IMR-90 (cell line): ENCODE measurements at regions not wholly inside any gene's neighbourhood (a gene's known extent, or its start where the extent isn't known, plus 50 kb on each side); places are given as distances from the start of the nearest gene placed in this dataset.

ENCODE experiments used
- ATAC-seq: fragments of 200-7000 bp; cut with Tn5 transposase; 2 replicates; pipeline ENCODE4 v1.9.1; 2020; ENCODE audit warnings: low read depth, mild to moderate bottlenecking, moderate library complexity
- BruUV-seq: library from RNA; stranded (reverse); fragments of 400-500 nt; replicated peaks from 2 replicates; lab custom pipeline; 2021; lab: Mats Ljungman, UMichigan
- CTCF ChIA-PET: fragments of 300-600 bp; formaldehyde crosslinking; extraction: SDS; loops from one replicate; lab custom pipeline; 2021; ENCODE audit warnings: antibody characterized with exemption; lab: Yijun Ruan, JAX
- POLR2A ChIA-PET: fragments of 300-600 bp; sonication (Branson Sonifier 250); formaldehyde crosslinking; loops from one replicate; lab custom pipeline; 2022; ENCODE audit warnings: antibody characterized with exemption; ENCODE audit not compliant: unreplicated experiment; lab: Charles Lee
- DNase-seq: peaks from one replicate; pipeline ENCODE4 v3.0.0; 2013
- H2AFZ ChIP-seq: replicated peaks from 2 replicates; pipeline ENCODE3; 2013; ENCODE audit warnings: low read length, mild to moderate bottlenecking; ENCODE audit not compliant: poor library complexity
- H2AK5ac ChIP-seq: 2 replicates; pipeline ENCODE4 v1.6.1; 2013; ENCODE audit warnings: low read depth, low read length, inconsistent platforms
- H2AK9ac ChIP-seq: replicated peaks from 2 replicates; pipeline ENCODE3; 2013; ENCODE audit warnings: mild to moderate bottlenecking, low read depth, low read length, moderate library complexity; ENCODE audit not compliant: poor library complexity
- H2BK120ac ChIP-seq: 2 replicates; pipeline ENCODE4 v1.6.1; 2013; ENCODE audit warnings: low read depth, low read length, inconsistent platforms
- H2BK15ac ChIP-seq: 3 replicates; pipeline ENCODE4 v1.6.1; 2013; ENCODE audit warnings: low read depth, low read length, inconsistent platforms
- H2BK20ac ChIP-seq: 2 replicates; pipeline ENCODE4 v1.6.1; 2013; ENCODE audit warnings: low read depth, mild to moderate bottlenecking, inconsistent platforms, low read length, moderate library complexity
- H2BK5ac ChIP-seq: 2 replicates; pipeline ENCODE4 v1.6.1; 2013; ENCODE audit warnings: mild to moderate bottlenecking, low read depth, low read length, inconsistent platforms; ENCODE audit not compliant: poor library complexity, severe bottlenecking
- H3K14ac ChIP-seq: replicated peaks from 2 replicates; pipeline ENCODE4 v1.6.1; 2013; ENCODE audit warnings: low read depth, low read length, inconsistent platforms
- H3K18ac ChIP-seq: 2 replicates; pipeline ENCODE4 v1.6.1; 2013; ENCODE audit warnings: low read depth, low read length, control low read depth
- H3K23ac ChIP-seq: 2 replicates; pipeline ENCODE4 v1.6.1; 2013; ENCODE audit warnings: low read depth, low read length, inconsistent platforms
- H3K27ac ChIP-seq: 2 replicates; pipeline ENCODE4 v1.5.1; 2013; ENCODE audit warnings: mild to moderate bottlenecking, control low read depth, low read length; ENCODE audit not compliant: insufficient read depth
- H3K27me3 ChIP-seq: 2 replicates; pipeline ENCODE4 v1.6.1; 2013; ENCODE audit warnings: low read length; ENCODE audit not compliant: control insufficient read depth, insufficient read depth
- H3K36me3 ChIP-seq: 2 replicates; pipeline ENCODE4 v1.6.1; 2013; ENCODE audit warnings: low read length, mixed read lengths; ENCODE audit not compliant: control insufficient read depth, insufficient read depth
- H3K4ac ChIP-seq: 2 replicates; pipeline ENCODE4 v1.6.1; 2013; ENCODE audit warnings: low read depth, low read length, inconsistent platforms
- H3K4me1 ChIP-seq: 2 replicates; pipeline ENCODE4 v1.6.1; 2013; ENCODE audit warnings: low read length, mixed read lengths; ENCODE audit not compliant: control insufficient read depth, insufficient read depth
- H3K4me2 ChIP-seq: 2 replicates; pipeline ENCODE4 v1.6.1; 2013; ENCODE audit warnings: low read depth, mild to moderate bottlenecking, control low read depth, low read length, moderate library complexity
- H3K4me3 ChIP-seq: 2 replicates; pipeline ENCODE4 v1.5.1; 2013; ENCODE audit warnings: low read depth, mild to moderate bottlenecking, control low read depth, low read length, moderate library complexity; ENCODE audit not compliant: insufficient read depth
- H3K56ac ChIP-seq: 2 replicates; pipeline ENCODE4 v1.6.1; 2013; ENCODE audit warnings: low read length, inconsistent platforms; ENCODE audit not compliant: insufficient read depth; ENCODE audit errors: extremely low read depth
- H3K79me1 ChIP-seq, 2 experiments: 2 replicates each; pipeline ENCODE4 v1.6.1; 2013; ENCODE audit warnings: low read length in 2 of 2, inconsistent platforms in 1 of 2, low read depth in 1 of 2
- H3K9ac ChIP-seq: 2 replicates; pipeline ENCODE4 v1.6.1; 2013; ENCODE audit warnings: low read depth, low read length, control low read depth
- H3K9me1 ChIP-seq: 2 replicates; pipeline ENCODE4 v1.6.1; 2013; ENCODE audit warnings: low read length, inconsistent platforms; ENCODE audit not compliant: insufficient read depth
- H3K9me3 ChIP-seq: 2 replicates; pipeline ENCODE4 v1.6.1; 2013; ENCODE audit warnings: low read length; ENCODE audit not compliant: control insufficient read depth, insufficient read depth
- H4K20me1 ChIP-seq: 2 replicates; pipeline ENCODE4 v1.6.1; 2013; ENCODE audit warnings: low read length, inconsistent platforms; ENCODE audit not compliant: insufficient read depth
- H4K5ac ChIP-seq: 2 replicates; pipeline ENCODE4 v1.6.1; 2013; ENCODE audit warnings: mild to moderate bottlenecking, low read depth, low read length, control low read depth
- H4K8ac ChIP-seq, 2 experiments: 2 replicates each; pipeline ENCODE4 v1.6.1; 2013; ENCODE audit warnings: low read depth in 2 of 2, low read length in 2 of 2, control low read depth in 1 of 2, inconsistent platforms in 1 of 2
- H4K91ac ChIP-seq: 2 replicates; pipeline ENCODE4 v1.6.1; 2013; ENCODE audit warnings: low read depth, low read length, inconsistent platforms; ENCODE audit not compliant: insufficient read depth
- MAFK ChIP-seq: IDR thresholded peaks from 2 replicates; pipeline ENCODE4 v1.6.1; 2012; ENCODE audit warnings: low read depth, low read length, improper control_type of control experiment
- RAD21 ChIP-seq: IDR thresholded peaks from 2 replicates; pipeline ENCODE4 v1.6.1; 2012; ENCODE audit warnings: low read length, improper control_type of control experiment
- RFX5 ChIP-seq: IDR thresholded peaks from 2 replicates; pipeline ENCODE4 v1.8.0; 2012; ENCODE audit warnings: low read depth, mild to moderate bottlenecking, low read length, moderate library complexity
- WGBS, 2 experiments: methylation state at CpG; one replicate each; pipeline versions ENCODE4 v1.1.5 to v1.1.7; 2013; ENCODE audit warnings: missing lambda C conversion rate in 2 of 2; ENCODE audit not compliant: insufficient read length in 1 of 2; ENCODE audit errors: extremely low coverage in 2 of 2; 5-methylcytosine and 5-hydroxymethylcytosine counted together
- dilution Hi-C: fragments of 300-500 bp; cut with HindIII; formaldehyde crosslinking; loops from one replicate; pipeline ENCODE4 v1.14.3; 2018; ENCODE audit warnings: low sequenced_read_pairs; ENCODE audit not compliant: unreplicated experiment
- in situ Hi-C: fragments of 300-500 bp; cut with MboI; formaldehyde crosslinking; loops from 3 replicates; pipeline ENCODE4 v1.14.3; 2019; ENCODE audit warnings: low sequenced_read_pairs, inconsistent platforms, mixed read lengths
- intact Hi-C: fragments of 100-400 bp; cut with micrococcal nuclease; formaldehyde crosslinking; loops from 2 replicates; pipeline ENCODE4 v1.10.0; 2022

GRCh38 chr17:34770586-34770985 lies 190.7 kb downstream of the CCT6B start:
- Histone ChIP-seq H3K18ac (no peak overlapping the region), H3K36me3 (no peaks in the 10 kb centered on the region), H4K91ac (no peak overlapping the region), H2BK15ac (no peak overlapping the region), H2AK9ac (no peak overlapping the region), H3K9ac (no peak overlapping the region), H3K27ac (no peak overlapping the region), H3K56ac (no peak overlapping the region), H2AK5ac (no peak overlapping the region), H4K20me1 (no peaks in the 10 kb centered on the region), H3K9me3 (no peaks in the 10 kb centered on the region), H2BK5ac (no peak overlapping the region), H4K5ac (no peak overlapping the region), H4K8ac (no peak overlapping the region), H3K4ac (no peak overlapping the region), H3K4me3 (no peak overlapping the region), H2BK20ac (no peak overlapping the region), H2AFZ (no peak overlapping the region), H3K4me1 (no peaks in the 10 kb centered on the region), H3K27me3 (peaks cover 2% of the 10 kb centered on the region; the same call in 1 of the 2 replicates), H3K4me2 (no peak overlapping the region), H2BK120ac (no peak overlapping the region), H3K14ac (no peak overlapping the region), H3K9me1 (no peaks in the 10 kb centered on the region), H3K23ac (no peak overlapping the region), H3K79me1 (no peaks in the 10 kb centered on the region)
- in situ Hi-C loops (no loop called here), dilution Hi-C loops (no loop called here), intact Hi-C loops (no loop called here)
- no CpG with 5 or more reads among the region's 3 CpGs for WGBS, 2 experiments
- no TSS peak for BruUV-seq
- no peak for ATAC-seq
- TF ChIP-seq MAFK, result no peak
- TF ChIP-seq RAD21, result no peak
- no peak for TF ChIP-seq RFX5
- DNase-seq, result no peak
- ChIA-PET POLR2A (no interaction called here), CTCF (no interaction called here)
